DND-41 (cell line): ENCODE measurements at regions not wholly inside any gene's neighbourhood (a gene's known extent, or its start where the extent isn't known, plus 50 kb on each side); places are given as distances from the start of the nearest gene placed in this dataset.

Source experiments
- CTCF ChIP-seq: IDR thresholded peaks from 2 replicates; pipeline ENCODE4 v1.5.1; 2012; ENCODE audit warnings: borderline replicate concordance, low read length, moderate library complexity, mild to moderate bottlenecking; ENCODE audit not compliant: poor library complexity, severe bottlenecking; ENCODE audit errors: extremely low read depth
- EZH2 ChIP-seq: IDR thresholded peaks from 3 replicates; pipeline ENCODE4 v1.6.1; 2012; ENCODE audit warnings: borderline replicate concordance, low read depth, mild to moderate bottlenecking, moderate library complexity, low read length, inconsistent platforms; ENCODE audit not compliant: severe bottlenecking

- no peak for TF ChIP-seq CTCF
- TF ChIP-seq EZH2 = no peak
These were observed 532.1 kb downstream of the TBC1D22A start for GRCh38 chr22:47294576-47294975.
